GM12874 (cell line): ENCODE measurements at regions not wholly inside any gene's neighbourhood (a gene's known extent, or its start where the extent isn't known, plus 50 kb on each side); places are given as distances from the start of the nearest gene placed in this dataset.

Source experiments
- CTCF ChIP-seq: IDR thresholded peaks from 2 replicates; pipeline ENCODE4 v1.5.1; 2011; ENCODE audit warnings: low read depth, mild to moderate bottlenecking, control low read depth, low read length, moderate library complexity; ENCODE audit not compliant: insufficient read depth

GRCh38 chr18:25834061-25834460, 256.4 kb downstream of the SS18 start:
- TF ChIP-seq CTCF = no peak

- peak; percentile 90 for TF ChIP-seq CTCF
These were observed 258.3 kb downstream of the SS18 start for GRCh38 chr18:25832001-25832604.

- TF ChIP-seq CTCF = no peak
These were observed 259.1 kb downstream of the SS18 start for GRCh38 chr18:25831301-25831701.

- TF ChIP-seq CTCF = no peak
These were observed 259.6 kb downstream of the SS18 start for GRCh38 chr18:25830787-25831186.

- TF ChIP-seq CTCF = no peak
These were observed 262.4 kb downstream of the SS18 start for GRCh38 chr18:25827961-25828561.

GRCh38 chr18:25827228-25827627, 263.2 kb downstream of the SS18 start:
- no peak for TF ChIP-seq CTCF

- no peak for TF ChIP-seq CTCF
These were observed 263.6 kb downstream of the SS18 start for GRCh38 chr18:25826823-25827222.
